ENCODE measurements at regions not wholly inside any gene's neighbourhood (a gene's known extent, or its start where the extent isn't known, plus 50 kb on each side); places are given as distances from the start of the nearest gene placed in this dataset.
"Not testable (repeated sequence)": the region's sequence is repeated elsewhere in the genome, so short reads cannot be mapped to it uniquely, and the experiment has no call there.

GRCh38 chr1:112821307-112822063 is 106.4 kb upstream of the PPM1J start:
- not testable (repeated sequence) for TF ChIP-seq CTCF (IDR thresholded peaks at IDR 0.05; ENCODE audit: low read length); EZH2 (optimal IDR thresholded peaks at IDR 0.05; ENCODE audit: low read depth, low read length)

All from MM.1S (cell line).